Caco-2 (cell line): ENCODE measurements at regions not wholly inside any gene's neighbourhood (a gene's known extent, or its start where the extent isn't known, plus 50 kb on each side); places are given as distances from the start of the nearest gene placed in this dataset.

ENCODE experiments used
- BruUV-seq: library from RNA; stranded (reverse); fragments of 400-500 nt; replicated peaks from 2 replicates; lab custom pipeline; 2021; lab: Mats Ljungman, UMichigan
- CTCF ChIA-PET: fragments of 300-600 bp; sonication (Branson Sonifier 250); formaldehyde crosslinking; loops from one replicate; lab custom pipeline; 2022; ENCODE audit warnings: antibody characterized with exemption; lab: Charles Lee
- POLR2A ChIA-PET: fragments of 300-600 bp; sonication (Branson Sonifier 250); formaldehyde crosslinking; loops from one replicate; lab custom pipeline; 2022; ENCODE audit warnings: antibody characterized with exemption; lab: Charles Lee
- DNase-seq, 2 experiments: peaks; one replicate each; pipeline versions ENCODE4 v3.0.0 to v3.0.0-alpha.2; 2020 to 2022
- H3K27me3 ChIP-seq: replicated peaks from 2 replicates; pipeline ENCODE4 v1.6.0; 2011; ENCODE audit warnings: low read length; ENCODE audit not compliant: control insufficient read depth, insufficient read depth
- H3K36me3 ChIP-seq: 2 replicates; pipeline ENCODE4 v1.5.1; 2011; ENCODE audit warnings: low read length; ENCODE audit not compliant: control insufficient read depth, insufficient read depth
- H3K4me1 ChIP-seq: fragments of 250-450 bp; sonication (Bioruptor Pico); 2 replicates; pipeline ENCODE4 v1.5.1; 2020; ENCODE audit warnings: mild to moderate bottlenecking
- H3K4me3 ChIP-seq: 2 replicates; pipeline ENCODE4 v1.5.1; 2011; ENCODE audit warnings: low read depth, mild to moderate bottlenecking, control low read depth, low read length
- H3K9me3 ChIP-seq: fragments of 250-450 bp; sonication (Bioruptor Pico); 2 replicates; pipeline ENCODE4 v1.5.1; 2020; ENCODE audit warnings: mild to moderate bottlenecking, moderate library complexity
- H3K27ac Mint-ChIP-seq: one replicate; pipeline ENCODE4 v1.8.0; 2022; ENCODE audit warnings: mixed read lengths; ENCODE audit not compliant: unreplicated experiment
- H3K27me3 Mint-ChIP-seq: one replicate; pipeline ENCODE4 v1.8.0; 2022; ENCODE audit warnings: mixed read lengths; ENCODE audit not compliant: insufficient read depth, unreplicated experiment
- H3K36me3 Mint-ChIP-seq: one replicate; pipeline ENCODE4 v1.8.0; 2022; ENCODE audit warnings: mild to moderate bottlenecking, mixed read lengths; ENCODE audit not compliant: insufficient read depth, unreplicated experiment
- H3K4me1 Mint-ChIP-seq: one replicate; pipeline ENCODE4 v1.8.0; 2022; ENCODE audit warnings: low read depth, mixed read lengths; ENCODE audit not compliant: unreplicated experiment
- H3K4me3 Mint-ChIP-seq: one replicate; pipeline ENCODE4 v1.8.0; 2022; ENCODE audit warnings: mild to moderate bottlenecking, moderate library complexity, mixed read lengths; ENCODE audit not compliant: unreplicated experiment
- H3K9me3 Mint-ChIP-seq: one replicate; pipeline ENCODE4 v1.8.0; 2022; ENCODE audit warnings: mixed read lengths; ENCODE audit not compliant: unreplicated experiment
- intact Hi-C: fragments of 100-400 bp; cut with micrococcal nuclease; formaldehyde crosslinking; loops from one replicate; pipeline ENCODE4 v1.10.0; 2022; ENCODE audit not compliant: unreplicated experiment
- TF ChIP-seq, protein P1 (sequence below), 2 experiments: fragments of 200-600 bp in 1 of 2; IDR thresholded peaks; 1 replicate in 1 of 2; 2 replicates in 1 of 2; pipeline versions ENCODE4 v1.5.1 to v1.8.0; 2011 to 2022; ENCODE audit warnings: antibody characterized with exemption in 1 of 2, control low read depth in 1 of 2, inconsistent platforms in 1 of 2, low read depth in 1 of 2, low read length in 1 of 2, mild to moderate bottlenecking in 1 of 2, moderate library complexity in 1 of 2; ENCODE audit not compliant: insufficient read depth in 1 of 2, severe bottlenecking in 1 of 2, unreplicated experiment in 1 of 2

DNA sequence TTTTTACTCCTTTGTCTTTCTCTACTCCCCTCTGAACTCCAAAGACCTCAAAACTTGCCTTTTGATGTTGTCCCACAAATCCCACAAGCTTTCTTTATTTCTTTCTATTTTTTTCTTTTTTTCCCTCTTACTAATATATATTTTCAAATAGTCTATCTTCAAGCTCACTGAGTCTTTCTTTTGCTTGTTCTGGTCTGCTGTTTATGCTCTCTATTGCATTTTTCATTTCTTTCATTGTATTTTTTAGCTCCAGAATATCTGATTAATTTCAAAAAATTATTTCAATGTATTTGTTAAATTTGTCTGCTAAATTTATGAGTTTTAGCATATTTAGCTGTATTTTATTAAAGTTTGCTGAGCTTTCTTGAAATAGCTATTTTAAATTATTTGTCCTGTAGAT, 223.3 kb upstream of the IRX1 start:
- BruUV-seq: no TSS peak
- ChIA-PET CTCF (no interaction called here), POLR2A (no interaction called here)
- intact Hi-C loops: no loop called here
- Mint-ChIP-seq H3K27me3 (no peaks in the 10 kb centered on the region), H3K27ac (no peak overlapping the region), H3K36me3 (no peaks in the 10 kb centered on the region), H3K4me3 (no peak overlapping the region), H3K4me1 (no peaks in the 10 kb centered on the region), H3K9me3 (peaks cover 24% of the 10 kb centered on the region)
- no peak for DNase-seq
- H3K36me3 ChIP-seq: no peaks in the 10 kb centered on the region
- H3K27me3 ChIP-seq: no peaks in the 10 kb centered on the region
- H3K9me3 ChIP-seq: peaks cover 19% of the 10 kb centered on the region
- no peak overlapping the region for H3K4me3 ChIP-seq
- H3K4me1 ChIP-seq: no peaks in the 10 kb centered on the region
- TF ChIP-seq, protein P1, sequence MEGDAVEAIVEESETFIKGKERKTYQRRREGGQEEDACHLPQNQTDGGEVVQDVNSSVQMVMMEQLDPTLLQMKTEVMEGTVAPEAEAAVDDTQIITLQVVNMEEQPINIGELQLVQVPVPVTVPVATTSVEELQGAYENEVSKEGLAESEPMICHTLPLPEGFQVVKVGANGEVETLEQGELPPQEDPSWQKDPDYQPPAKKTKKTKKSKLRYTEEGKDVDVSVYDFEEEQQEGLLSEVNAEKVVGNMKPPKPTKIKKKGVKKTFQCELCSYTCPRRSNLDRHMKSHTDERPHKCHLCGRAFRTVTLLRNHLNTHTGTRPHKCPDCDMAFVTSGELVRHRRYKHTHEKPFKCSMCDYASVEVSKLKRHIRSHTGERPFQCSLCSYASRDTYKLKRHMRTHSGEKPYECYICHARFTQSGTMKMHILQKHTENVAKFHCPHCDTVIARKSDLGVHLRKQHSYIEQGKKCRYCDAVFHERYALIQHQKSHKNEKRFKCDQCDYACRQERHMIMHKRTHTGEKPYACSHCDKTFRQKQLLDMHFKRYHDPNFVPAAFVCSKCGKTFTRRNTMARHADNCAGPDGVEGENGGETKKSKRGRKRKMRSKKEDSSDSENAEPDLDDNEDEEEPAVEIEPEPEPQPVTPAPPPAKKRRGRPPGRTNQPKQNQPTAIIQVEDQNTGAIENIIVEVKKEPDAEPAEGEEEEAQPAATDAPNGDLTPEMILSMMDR (IDR thresholded peaks at IDR 0.05; ENCODE audit: insufficient read depth in 1 of 2, low read depth in 1 of 2, low read length in 1 of 2, severe bottlenecking in 1 of 2, unreplicated experiment in 1 of 2): no peak

DNA sequence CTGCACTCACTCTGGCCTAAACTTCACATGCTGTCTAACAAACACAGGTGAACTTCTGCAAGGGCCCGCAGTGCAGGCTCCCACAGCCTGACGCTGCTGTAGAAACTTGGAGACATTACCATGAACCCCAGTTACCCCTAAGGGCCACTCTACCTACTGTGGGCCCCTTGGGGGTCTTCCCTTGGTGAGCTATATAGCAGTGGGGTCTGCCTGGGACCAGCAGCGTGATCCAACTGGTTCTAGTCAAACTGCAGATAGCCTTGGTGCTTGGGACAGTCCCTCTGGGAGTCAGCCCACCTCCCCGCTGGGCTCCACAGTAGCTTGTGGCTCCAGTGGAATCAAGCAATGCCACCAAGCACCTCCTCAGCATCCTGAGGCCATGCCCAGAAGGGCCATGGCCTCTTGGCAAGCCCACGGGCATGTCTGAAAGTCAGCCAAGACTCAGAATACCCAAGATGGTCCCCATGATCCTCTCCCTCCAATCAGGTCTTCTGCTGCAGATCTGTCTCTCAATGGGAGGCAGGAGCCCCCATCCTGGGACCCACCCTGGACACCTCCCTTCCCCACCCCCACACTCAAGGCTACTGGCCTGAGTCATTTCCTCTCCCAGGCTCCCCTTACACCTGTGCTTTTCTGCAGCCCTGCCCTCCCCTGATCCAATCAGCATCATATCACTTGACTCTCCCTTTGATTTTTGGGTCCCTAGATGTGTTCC, 230.0 kb upstream of the IRX1 start:
- Mint-ChIP-seq H3K27ac (no peak overlapping the region), H3K36me3 (no peaks in the 10 kb centered on the region), H3K4me3 (no peak overlapping the region), H3K27me3 (peaks cover 4% of the 10 kb centered on the region), H3K4me1 (no peaks in the 10 kb centered on the region), H3K9me3 (peaks cover 19% of the 10 kb centered on the region)
- POLR2A ChIA-PET: no interaction called here
- CTCF ChIA-PET: interaction anchor here (0.6 kb wide), 1 partner anchor 146 kb away, joined by 3 read pairs; no protein-coding TSS in a partner anchor
- no TSS peak for BruUV-seq
- Histone ChIP-seq H3K4me1 (no peaks in the 10 kb centered on the region), H3K27me3 (no peaks in the 10 kb centered on the region), H3K9me3 (peaks cover 4% of the 10 kb centered on the region), H3K4me3 (no peak overlapping the region), H3K36me3 (no peaks in the 10 kb centered on the region)
- intact Hi-C loops: no loop called here
- TF ChIP-seq, protein P1 (IDR thresholded peaks at IDR 0.05; ENCODE audit: insufficient read depth in 1 of 2, low read depth in 1 of 2, low read length in 1 of 2, severe bottlenecking in 1 of 2, unreplicated experiment in 1 of 2): no peak
- DNase-seq: no peak

DNA sequence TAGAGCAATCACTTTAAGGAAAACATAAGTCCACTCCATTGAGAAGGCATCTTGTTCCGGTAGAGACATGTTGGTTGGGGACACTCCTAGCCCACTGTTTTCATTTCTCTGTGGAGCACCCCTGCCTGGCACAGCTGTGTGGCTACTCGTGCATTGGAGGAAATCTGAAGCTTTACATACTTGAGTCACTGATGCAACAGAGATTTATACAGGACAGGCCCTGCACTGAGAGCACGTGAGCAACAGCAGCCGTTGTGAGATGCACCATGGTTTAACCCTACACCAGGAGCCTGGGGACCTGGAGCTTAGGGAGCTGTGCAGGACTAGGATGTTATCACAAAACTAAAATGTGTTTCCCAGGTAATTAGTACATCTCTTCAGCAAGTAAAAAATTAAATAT, 230.7 kb upstream of the IRX1 start:
- no peak for DNase-seq
- BruUV-seq: no TSS peak
- Histone ChIP-seq H3K4me1 (no peaks in the 10 kb centered on the region), H3K27me3 (no peaks in the 10 kb centered on the region), H3K36me3 (no peaks in the 10 kb centered on the region), H3K4me3 (no peak overlapping the region), H3K9me3 (peaks cover 4% of the 10 kb centered on the region)
- H3K27me3 Mint-ChIP-seq: peaks cover 6% of the 10 kb centered on the region
- TF ChIP-seq, protein P1 (IDR thresholded peaks at IDR 0.05; ENCODE audit: insufficient read depth in 1 of 2, low read depth in 1 of 2, low read length in 1 of 2, severe bottlenecking in 1 of 2, unreplicated experiment in 1 of 2): no peak
- H3K36me3 Mint-ChIP-seq: no peaks in the 10 kb centered on the region
- H3K4me1 Mint-ChIP-seq: no peaks in the 10 kb centered on the region
- H3K4me3 Mint-ChIP-seq: no peak overlapping the region
- H3K9me3 Mint-ChIP-seq: peaks cover 15% of the 10 kb centered on the region
- intact Hi-C loops: no loop called here
- ChIA-PET CTCF (no interaction called here), POLR2A (no interaction called here)
- no peak overlapping the region for H3K27ac Mint-ChIP-seq
